ENCODE measurements at regions not wholly inside any gene's neighbourhood (a gene's known extent, or its start where the extent isn't known, plus 50 kb on each side); places are given as distances from the start of the nearest gene placed in this dataset.

GRCh38 chr6:166692723-166693302 lies 65.8 kb upstream of the RPS6KA2 start:
- Histone ChIP-seq H2BK12ac (ENCODE audit: insufficient read length, low read depth, low read length) (no peak overlapping the region), H3K4me1 (ENCODE audit: insufficient read depth, low read length) (no peaks in the 10 kb centered on the region), H4K8ac (replicated peaks; ENCODE audit: insufficient read length, low read depth, low read length) (no peak overlapping the region), H3K27me3 (ENCODE audit: insufficient read depth, low read length) (no peaks in the 10 kb centered on the region), H4K20me1 (ENCODE audit: control insufficient read depth, insufficient read depth, insufficient read length) (no peaks in the 10 kb centered on the region), H3K9ac (ENCODE audit: extremely low read depth, insufficient read length, low read length) (no peak overlapping the region), H3K23ac (ENCODE audit: insufficient read length, low read depth, low read length) (no peak overlapping the region), H2AFZ (ENCODE audit: low read length) (no peak overlapping the region), H2BK20ac (ENCODE audit: low read depth, low read length, poor library complexity, severe bottlenecking) (no peak overlapping the region), H3K27ac (ENCODE audit: insufficient read length, low read depth, low read length) (no peak overlapping the region), H2BK5ac (ENCODE audit: insufficient read length, low read length) (no peak overlapping the region), H3K79me1 (ENCODE audit: insufficient read depth, low read depth, low read length, poor library complexity, severe bottlenecking) (no peaks in the 10 kb centered on the region), H3K4ac (ENCODE audit: low read depth, low read length) (no peak overlapping the region), H3K23me2 (ENCODE audit: insufficient read length, low read depth, low read length, poor library complexity, severe bottlenecking) (no peaks in the 10 kb centered on the region), H2AK5ac (ENCODE audit: insufficient read length, low read length) (no peak overlapping the region), H3K4me2 (ENCODE audit: insufficient read depth, insufficient read length, low read length) (no peak overlapping the region), H3K14ac (ENCODE audit: insufficient read depth, low read length) (no peak overlapping the region), H2BK120ac (ENCODE audit: low read depth, low read length, poor library complexity, severe bottlenecking) (no peak overlapping the region), H4K91ac (ENCODE audit: insufficient read length, low read depth, low read length) (no peak overlapping the region), H4K5ac (ENCODE audit: insufficient read length, low read depth, low read length) (no peak overlapping the region), H3K18ac (ENCODE audit: insufficient read length, low read depth, low read length) (no peak overlapping the region), H3K56ac (ENCODE audit: insufficient read length, low read depth, low read length) (no peak overlapping the region), H3K9me3 (ENCODE audit: control insufficient read depth, low read depth, low read length) (no peaks in the 10 kb centered on the region), H2BK15ac (ENCODE audit: low read depth, low read length) (no peak overlapping the region), H3K79me2 (ENCODE audit: insufficient read depth, low read length) (no peaks in the 10 kb centered on the region), H3T11ph (ENCODE audit: low read length) (no peak overlapping the region)
- Mint-ChIP-seq H3K4me1 (peaks cover 13 to 17% of the 10 kb centered on the region in 2 experiments), H3K9me3 (no peaks in the 10 kb centered on the region; a peak in 1 of 5 replicates), H3K36me3 (ENCODE audit: insufficient read depth in 1 of 3, low read depth in 3 of 3) (no peaks in the 10 kb centered on the region), H3K27me3 (ENCODE audit: low read depth) (peaks cover 2% of the 10 kb centered on the region), H3K4me3 (no peak overlapping the region), H3K27ac (no peak overlapping the region)
- no CpG with 5 or more reads among the region's 12 CpGs for WGBS (ENCODE audit: extremely low coverage, insufficient read length, low lambda C conversion rate)
- no peak for DNase-seq
- TF ChIP-seq CTCF (conservative IDR thresholded peaks at IDR 0.05): no peak

Data from H9 (cell line).